ENCODE measurements at regions not wholly inside any gene's neighbourhood (a gene's known extent, or its start where the extent isn't known, plus 50 kb on each side); places are given as distances from the start of the nearest gene placed in this dataset.

- TF ChIP-seq CTCF (IDR thresholded peaks at IDR 0.05 in 4 of 5, conservative IDR thresholded peaks at IDR 0.05 in 1 of 5) (no peak), POLR2A (IDR thresholded peaks at IDR 0.05) (no peak)
These were observed 1577.2 kb downstream of the AMY1C start for GRCh38 chr1:105326886-105327285.
